Sciatic nerve (tissue), 2 donors: ENCODE measurements at regions not wholly inside any gene's neighbourhood (a gene's known extent, or its start where the extent isn't known, plus 50 kb on each side); places are given as distances from the start of the nearest gene placed in this dataset.

Experiments used
- ATAC-seq: fragments of 200-7000 bp; cut with Tn5 transposase; one replicate; pipeline ENCODE4 v1.9.1; 2020; ENCODE audit warnings: mild to moderate bottlenecking, moderate library complexity
- DNase-seq: peaks from one replicate; pipeline ENCODE4 v3.0.0-alpha.2; 2020; ENCODE audit warnings: low spot score
- intact Hi-C: fragments of 100-400 bp; cut with DNase I; formaldehyde crosslinking; loops from one replicate; pipeline ENCODE4 v1.14.2; 2022
- donor health status: DM: no; HTN: no; CAD: no.
- donor health status: DM: no; HTN: no; CAD: no.

- DNase-seq (no peak), ATAC-seq (no peak)
These were observed 241.0 kb downstream of the SEC14L1 start for GRCh38 chr17:77381731-77382130.

GRCh38 chr17:77382356-77382911 lies 241.7 kb downstream of the SEC14L1 start:
- DNase-seq, result no peak
- no peak for ATAC-seq
- intact Hi-C loops, result no loop called here

More at GRCh38 chr17:77381731-77382130, 241.0 kb downstream of the SEC14L1 start:
- intact Hi-C loops, result no loop called here

- no peak for DNase-seq
- peak; percentile 57 for ATAC-seq
- intact Hi-C loops, result no loop called here
These were observed 242.3 kb downstream of the SEC14L1 start for GRCh38 chr17:77382966-77383612.

- peak; percentile 12 for ATAC-seq
- intact Hi-C loops, result no loop called here
- DNase-seq, result no peak
These were observed 243.1 kb downstream of the SEC14L1 start for GRCh38 chr17:77383613-77384608.

GRCh38 chr17:77385750-77386501 lies 245.2 kb downstream of the SEC14L1 start:
- no peak for DNase-seq
- ATAC-seq, result peak; percentile 5
- intact Hi-C loops, result no loop called here

GRCh38 chr17:77386502-77387192 lies 245.9 kb downstream of the SEC14L1 start:
- DNase-seq, result no peak
- intact Hi-C loops, result no loop called here
- ATAC-seq, result no peak

- DNase-seq (no peak), ATAC-seq (no peak)
- intact Hi-C loops, result no loop called here
These were observed 247.1 kb downstream of the SEC14L1 start for GRCh38 chr17:77387891-77388290.

GRCh38 chr17:77388384-77389306 lies 247.9 kb downstream of the SEC14L1 start:
- ATAC-seq, result peak; percentile 5
- no peak for DNase-seq
- intact Hi-C loops, result no loop called here

- ATAC-seq, result no peak
- DNase-seq, result no peak
- intact Hi-C loops, result no loop called here
These were observed 250.1 kb downstream of the SEC14L1 start for GRCh38 chr17:77390870-77391269.

GRCh38 chr17:77391668-77392375 lies 251.1 kb downstream of the SEC14L1 start:
- no peak for DNase-seq
- intact Hi-C loops, result no loop called here
- ATAC-seq, result peak; percentile 82

- DNase-seq, result no peak
- ATAC-seq, result peak; percentile 51
- intact Hi-C loops, result no loop called here
These were observed 251.9 kb downstream of the SEC14L1 start for GRCh38 chr17:77392376-77393273.

- intact Hi-C loops, result no loop called here
- DNase-seq (no peak), ATAC-seq (no peak)
These were observed 252.5 kb downstream of the SEC14L1 start for GRCh38 chr17:77393274-77393600.

GRCh38 chr17:77393867-77394539 lies 253.2 kb downstream of the SEC14L1 start:
- intact Hi-C loops, result no loop called here
- no peak for DNase-seq
- ATAC-seq, result no peak

GRCh38 chr17:77394540-77395295 lies 253.9 kb downstream of the SEC14L1 start:
- DNase-seq (no peak), ATAC-seq (peak; percentile 44)
- intact Hi-C loops, result no loop called here

- no peak for ATAC-seq
- DNase-seq, result no peak
- intact Hi-C loops, result no loop called here
These were observed 254.8 kb downstream of the SEC14L1 start for GRCh38 chr17:77395501-77396048.
